HL-60 (cell line): ENCODE measurements at regions not wholly inside any gene's neighbourhood (a gene's known extent, or its start where the extent isn't known, plus 50 kb on each side); places are given as distances from the start of the nearest gene placed in this dataset.

Experiments
- DNase-seq, 2 experiments: peaks; one replicate each; pipeline ENCODE4 v3.0.0-alpha.2; 2010 to 2020; ENCODE audit warnings: low read depth in 1 of 2, low spot score in 1 of 2
- H3K27ac ChIP-seq: fragments of 250-450 bp; sonication (Bioruptor Pico); replicated peaks from 2 replicates; pipeline ENCODE4 v1.5.1; 2020; ENCODE audit warnings: mild to moderate bottlenecking, moderate library complexity
- H3K27me3 ChIP-seq: fragments of 250-450 bp; sonication (Bioruptor Pico); 2 replicates; pipeline ENCODE4 v1.5.1; 2021; ENCODE audit warnings: mild to moderate bottlenecking, moderate library complexity; ENCODE audit not compliant: insufficient read depth, poor library complexity, severe bottlenecking
- H3K4me3 ChIP-seq: replicated peaks from 2 replicates; pipeline ENCODE4 v1.5.1; 2011; ENCODE audit warnings: mild to moderate bottlenecking, control low read depth, low read length; ENCODE audit not compliant: insufficient read depth
- GABPA ChIP-seq: IDR thresholded peaks from 2 replicates; pipeline ENCODE4 v1.6.1; 2012; ENCODE audit warnings: low read depth
- POLR2AphosphoS5 ChIP-seq: IDR thresholded peaks from 2 replicates; pipeline ENCODE4 v1.6.1; 2012; ENCODE audit warnings: low read depth
- SPI1 ChIP-seq: IDR thresholded peaks from 2 replicates; pipeline ENCODE4 v1.6.1; 2012; ENCODE audit warnings: low read depth, mild to moderate bottlenecking, borderline replicate concordance
- TF ChIP-seq, protein P1 (sequence below): IDR thresholded peaks from one replicate; pipeline ENCODE4 v1.5.1; 2011; ENCODE audit warnings: low read length, control low read depth, inconsistent platforms; ENCODE audit not compliant: insufficient read depth
- TF ChIP-seq, protein P2 (sequence below): IDR thresholded peaks from 2 replicates; pipeline ENCODE4 v1.6.1; 2012; ENCODE audit warnings: low read depth; ENCODE audit not compliant: insufficient replicate concordance

DNA sequence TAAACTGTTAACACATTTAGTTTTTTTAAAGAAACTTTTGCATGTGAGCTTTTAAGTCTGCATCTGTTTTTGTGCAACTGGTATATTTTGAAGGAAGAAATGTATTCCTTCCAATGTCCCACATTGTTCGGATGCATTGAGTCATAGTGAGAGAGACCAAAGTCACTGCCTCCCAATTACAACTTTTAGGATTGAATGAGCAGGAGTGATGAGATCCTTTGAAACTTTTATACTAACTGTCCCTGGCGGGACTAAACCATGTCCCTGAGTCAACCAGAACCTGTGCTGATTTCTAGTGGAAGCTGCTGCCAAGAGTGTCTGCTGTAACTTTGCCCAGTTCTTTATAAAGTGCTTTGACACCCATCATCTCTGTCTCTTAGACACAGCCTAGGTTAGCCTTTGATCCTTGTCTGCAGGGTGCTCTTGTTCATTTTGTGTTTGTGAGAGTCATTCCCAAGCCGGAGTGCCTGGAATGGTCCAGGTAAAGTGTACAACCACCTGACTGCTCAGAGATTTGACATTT lies 122.7 kb downstream of the ZNF518B start:
- H3K4me3 ChIP-seq = no peak overlapping the region
- no peak overlapping the region for H3K27ac ChIP-seq
- DNase-seq = no peak
- no peak for TF ChIP-seq GABPA
- TF ChIP-seq, protein P1, sequence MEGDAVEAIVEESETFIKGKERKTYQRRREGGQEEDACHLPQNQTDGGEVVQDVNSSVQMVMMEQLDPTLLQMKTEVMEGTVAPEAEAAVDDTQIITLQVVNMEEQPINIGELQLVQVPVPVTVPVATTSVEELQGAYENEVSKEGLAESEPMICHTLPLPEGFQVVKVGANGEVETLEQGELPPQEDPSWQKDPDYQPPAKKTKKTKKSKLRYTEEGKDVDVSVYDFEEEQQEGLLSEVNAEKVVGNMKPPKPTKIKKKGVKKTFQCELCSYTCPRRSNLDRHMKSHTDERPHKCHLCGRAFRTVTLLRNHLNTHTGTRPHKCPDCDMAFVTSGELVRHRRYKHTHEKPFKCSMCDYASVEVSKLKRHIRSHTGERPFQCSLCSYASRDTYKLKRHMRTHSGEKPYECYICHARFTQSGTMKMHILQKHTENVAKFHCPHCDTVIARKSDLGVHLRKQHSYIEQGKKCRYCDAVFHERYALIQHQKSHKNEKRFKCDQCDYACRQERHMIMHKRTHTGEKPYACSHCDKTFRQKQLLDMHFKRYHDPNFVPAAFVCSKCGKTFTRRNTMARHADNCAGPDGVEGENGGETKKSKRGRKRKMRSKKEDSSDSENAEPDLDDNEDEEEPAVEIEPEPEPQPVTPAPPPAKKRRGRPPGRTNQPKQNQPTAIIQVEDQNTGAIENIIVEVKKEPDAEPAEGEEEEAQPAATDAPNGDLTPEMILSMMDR = no peak
- no peak for TF ChIP-seq SPI1
- TF ChIP-seq POLR2AphosphoS5 = no peak
- TF ChIP-seq, protein P2, sequence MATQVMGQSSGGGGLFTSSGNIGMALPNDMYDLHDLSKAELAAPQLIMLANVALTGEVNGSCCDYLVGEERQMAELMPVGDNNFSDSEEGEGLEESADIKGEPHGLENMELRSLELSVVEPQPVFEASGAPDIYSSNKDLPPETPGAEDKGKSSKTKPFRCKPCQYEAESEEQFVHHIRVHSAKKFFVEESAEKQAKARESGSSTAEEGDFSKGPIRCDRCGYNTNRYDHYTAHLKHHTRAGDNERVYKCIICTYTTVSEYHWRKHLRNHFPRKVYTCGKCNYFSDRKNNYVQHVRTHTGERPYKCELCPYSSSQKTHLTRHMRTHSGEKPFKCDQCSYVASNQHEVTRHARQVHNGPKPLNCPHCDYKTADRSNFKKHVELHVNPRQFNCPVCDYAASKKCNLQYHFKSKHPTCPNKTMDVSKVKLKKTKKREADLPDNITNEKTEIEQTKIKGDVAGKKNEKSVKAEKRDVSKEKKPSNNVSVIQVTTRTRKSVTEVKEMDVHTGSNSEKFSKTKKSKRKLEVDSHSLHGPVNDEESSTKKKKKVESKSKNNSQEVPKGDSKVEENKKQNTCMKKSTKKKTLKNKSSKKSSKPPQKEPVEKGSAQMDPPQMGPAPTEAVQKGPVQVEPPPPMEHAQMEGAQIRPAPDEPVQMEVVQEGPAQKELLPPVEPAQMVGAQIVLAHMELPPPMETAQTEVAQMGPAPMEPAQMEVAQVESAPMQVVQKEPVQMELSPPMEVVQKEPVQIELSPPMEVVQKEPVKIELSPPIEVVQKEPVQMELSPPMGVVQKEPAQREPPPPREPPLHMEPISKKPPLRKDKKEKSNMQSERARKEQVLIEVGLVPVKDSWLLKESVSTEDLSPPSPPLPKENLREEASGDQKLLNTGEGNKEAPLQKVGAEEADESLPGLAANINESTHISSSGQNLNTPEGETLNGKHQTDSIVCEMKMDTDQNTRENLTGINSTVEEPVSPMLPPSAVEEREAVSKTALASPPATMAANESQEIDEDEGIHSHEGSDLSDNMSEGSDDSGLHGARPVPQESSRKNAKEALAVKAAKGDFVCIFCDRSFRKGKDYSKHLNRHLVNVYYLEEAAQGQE = no peak
- no peaks in the 10 kb centered on the region for H3K27me3 ChIP-seq

DNA sequence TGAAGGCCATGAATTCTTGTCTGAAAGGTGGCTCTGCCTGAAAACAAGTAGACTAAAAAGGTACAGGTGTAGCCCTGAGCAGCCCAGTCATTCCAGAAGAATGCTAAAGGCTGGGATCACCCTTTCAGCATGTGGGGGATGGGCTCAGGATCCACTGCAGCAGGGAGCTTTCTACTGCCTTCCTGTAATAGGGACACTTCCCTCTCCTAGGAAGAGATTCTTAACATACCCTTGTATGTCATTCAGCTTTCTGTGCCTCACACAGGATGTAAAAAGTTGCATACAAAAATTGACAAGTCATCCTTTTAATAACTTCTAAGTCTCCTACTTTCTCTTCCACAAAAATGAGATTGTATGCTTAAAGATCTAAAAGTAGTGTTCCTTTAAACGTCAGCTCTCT lies 123.3 kb downstream of the ZNF518B start:
- Histone ChIP-seq H3K27ac (no peak overlapping the region), H3K27me3 (no peaks in the 10 kb centered on the region), H3K4me3 (no peak overlapping the region)
- no peak for TF ChIP-seq GABPA
- TF ChIP-seq, protein P1 = no peak
- TF ChIP-seq, protein P2 = no peak
- TF ChIP-seq POLR2AphosphoS5 = no peak
- no peak for TF ChIP-seq SPI1
- DNase-seq = no peak

DNA sequence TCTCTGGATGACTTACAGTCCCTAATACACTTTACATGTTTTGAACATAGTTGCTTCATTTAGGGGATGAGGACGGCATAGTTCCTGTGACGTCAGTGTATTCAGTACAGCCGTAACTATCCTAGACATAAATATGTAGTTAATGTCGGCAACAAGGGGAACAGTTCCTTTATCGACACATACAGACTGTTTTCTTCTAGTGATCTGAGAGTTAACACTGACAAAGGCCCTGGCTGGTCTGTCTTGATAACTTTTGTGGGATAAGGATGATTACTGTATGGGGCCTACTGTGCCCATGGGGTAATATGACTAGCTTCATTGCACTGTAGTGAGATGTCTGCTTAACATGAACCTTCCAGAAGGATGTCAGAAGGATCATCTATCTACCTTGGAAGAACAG lies 131.2 kb downstream of the ZNF518B start:
- DNase-seq = no peak
- H3K27me3 ChIP-seq = no peaks in the 10 kb centered on the region
- no peak for TF ChIP-seq GABPA
- TF ChIP-seq, protein P2 = no peak
- TF ChIP-seq POLR2AphosphoS5 = no peak
- TF ChIP-seq SPI1 = no peak
- TF ChIP-seq, protein P1 = no peak
- no peak overlapping the region for H3K4me3 ChIP-seq
- H3K27ac ChIP-seq = no peak overlapping the region
